Suprapubic skin (tissue), 4 donors: ENCODE measurements at regions not wholly inside any gene's neighbourhood (a gene's known extent, or its start where the extent isn't known, plus 50 kb on each side); places are given as distances from the start of the nearest gene placed in this dataset.

Experiments
- POLR2A ChIP-seq, 2 donors: fragments of 450-650 bp; IDR thresholded peaks; one replicate each; pipeline ENCODE4 v1.6.1; 2017; ENCODE audit warnings: antibody characterized with exemption in 2 of 2, mild to moderate bottlenecking in 2 of 2, moderate library complexity in 2 of 2
- POLR2AphosphoS5 ChIP-seq, 3 donors: sonication (generic); formaldehyde crosslinking; IDR thresholded peaks; one replicate each; pipeline ENCODE4 v1.6.1; 2017; ENCODE audit warnings: antibody characterized with exemption in 3 of 3
- TF ChIP-seq, protein P1 (sequence below), 2 donors: fragments of 200-600 bp in 1 of 2; fragments of 450-650 bp in 1 of 2; sonication (generic) in 1 of 2; IDR thresholded peaks; one replicate each; pipeline ENCODE4 v1.5.1; 2016 to 2019; ENCODE audit warnings: antibody characterized with exemption in 2 of 2, mild to moderate bottlenecking in 1 of 2, moderate library complexity in 1 of 2

- TF ChIP-seq, protein P1, sequence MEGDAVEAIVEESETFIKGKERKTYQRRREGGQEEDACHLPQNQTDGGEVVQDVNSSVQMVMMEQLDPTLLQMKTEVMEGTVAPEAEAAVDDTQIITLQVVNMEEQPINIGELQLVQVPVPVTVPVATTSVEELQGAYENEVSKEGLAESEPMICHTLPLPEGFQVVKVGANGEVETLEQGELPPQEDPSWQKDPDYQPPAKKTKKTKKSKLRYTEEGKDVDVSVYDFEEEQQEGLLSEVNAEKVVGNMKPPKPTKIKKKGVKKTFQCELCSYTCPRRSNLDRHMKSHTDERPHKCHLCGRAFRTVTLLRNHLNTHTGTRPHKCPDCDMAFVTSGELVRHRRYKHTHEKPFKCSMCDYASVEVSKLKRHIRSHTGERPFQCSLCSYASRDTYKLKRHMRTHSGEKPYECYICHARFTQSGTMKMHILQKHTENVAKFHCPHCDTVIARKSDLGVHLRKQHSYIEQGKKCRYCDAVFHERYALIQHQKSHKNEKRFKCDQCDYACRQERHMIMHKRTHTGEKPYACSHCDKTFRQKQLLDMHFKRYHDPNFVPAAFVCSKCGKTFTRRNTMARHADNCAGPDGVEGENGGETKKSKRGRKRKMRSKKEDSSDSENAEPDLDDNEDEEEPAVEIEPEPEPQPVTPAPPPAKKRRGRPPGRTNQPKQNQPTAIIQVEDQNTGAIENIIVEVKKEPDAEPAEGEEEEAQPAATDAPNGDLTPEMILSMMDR (IDR thresholded peaks at IDR 0.05): no peak
- no peak for TF ChIP-seq POLR2AphosphoS5 (IDR thresholded peaks at IDR 0.05)
- no peak for TF ChIP-seq POLR2A (IDR thresholded peaks at IDR 0.05)
Measured at GRCh38 chr11:36817336-36817965, 219.4 kb upstream of the RAG2 start.
